Stomach (tissue), 8 donors: ENCODE measurements at regions not wholly inside any gene's neighbourhood (a gene's known extent, or its start where the extent isn't known, plus 50 kb on each side); places are given as distances from the start of the nearest gene placed in this dataset.

ENCODE experiments used
- DNase-seq, 2 donors: peaks; one replicate each; pipeline versions ENCODE4 v3.0.0 to v3.0.0-alpha.2; 2013 to 2019
- H3K27ac ChIP-seq, 5 donors: fragments of 200-600 bp in 4 of 5; sonication (generic) in 4 of 5; one replicate each; pipeline ENCODE4 v1.5.1; 2013 to 2019; ENCODE audit warnings: mild to moderate bottlenecking in 1 of 5, moderate library complexity in 1 of 5
- H3K27me3 ChIP-seq, 3 donors: fragments of 200-600 bp; sonication (generic); one replicate each; pipeline ENCODE4 v1.5.1; 2017 to 2019; ENCODE audit warnings: mixed run types in 1 of 3
- H3K36me3 ChIP-seq, 4 donors: fragments of 200-600 bp; sonication (generic); 1 replicate in 3 of 4; 2 replicates in 1 of 4; pipeline ENCODE4 v1.5.1; 2016 to 2019
- H3K4me1 ChIP-seq, 4 donors: fragments of 200-600 bp; sonication (generic); one replicate each; pipeline ENCODE4 v1.5.1; 2016 to 2019
- H3K4me3 ChIP-seq, 4 donors: fragments of 200-600 bp; sonication (generic) in 3 of 4; one replicate each; pipeline ENCODE4 v1.5.1; 2016 to 2019; ENCODE audit warnings: mild to moderate bottlenecking in 1 of 4
- H3K9me3 ChIP-seq, 4 donors: fragments of 200-600 bp; sonication (generic); one replicate each; pipeline ENCODE4 v1.5.1; 2016 to 2019
- EP300 ChIP-seq: sonication (generic); formaldehyde crosslinking; IDR thresholded peaks from one replicate; pipeline ENCODE4 v1.6.1; 2017; ENCODE audit warnings: antibody characterized with exemption
- POLR2A ChIP-seq, 4 donors: fragments of 450-650 bp; IDR thresholded peaks; one replicate each; pipeline ENCODE4 v1.6.1; 2016; ENCODE audit warnings: antibody characterized with exemption in 4 of 4, control low read depth in 2 of 4, mild to moderate bottlenecking in 1 of 4, moderate library complexity in 1 of 4
- POLR2AphosphoS5 ChIP-seq, 3 donors: sonication (generic); formaldehyde crosslinking; IDR thresholded peaks; one replicate each; pipeline ENCODE4 v1.6.1; 2016; ENCODE audit warnings: antibody characterized with exemption in 3 of 3
- WGBS, 5 donors: extraction: QIAGEN DNeasy Blood & Tissue Kit in 3 of 5; methylation state at CpG; one replicate each; pipeline versions ENCODE4 v1.1.5 to v1.1.7; 2013 to 2018; 5-methylcytosine and 5-hydroxymethylcytosine counted together
- intact Hi-C: fragments of 100-400 bp; cut with DNase I; formaldehyde crosslinking; loops from one replicate; pipeline ENCODE4 v1.15.1; 2023; ENCODE audit warnings: low total_unique reads
- TF ChIP-seq, protein P1 (sequence below), 7 experiments: fragments of 450-650 bp in 4 of 7; fragments of 200-600 bp in 3 of 7; sonication (generic) in 3 of 7; IDR thresholded peaks; one replicate each; pipeline ENCODE4 v1.5.1; 2016 to 2019; ENCODE audit warnings: antibody characterized with exemption in 7 of 7, control low read depth in 2 of 7, mild to moderate bottlenecking in 1 of 7
- donor health status: healthy with polysubstance abuse.
- donor health status: Bipolar disorder and iron deficiency.
- donor health status: healthy.

DNA sequence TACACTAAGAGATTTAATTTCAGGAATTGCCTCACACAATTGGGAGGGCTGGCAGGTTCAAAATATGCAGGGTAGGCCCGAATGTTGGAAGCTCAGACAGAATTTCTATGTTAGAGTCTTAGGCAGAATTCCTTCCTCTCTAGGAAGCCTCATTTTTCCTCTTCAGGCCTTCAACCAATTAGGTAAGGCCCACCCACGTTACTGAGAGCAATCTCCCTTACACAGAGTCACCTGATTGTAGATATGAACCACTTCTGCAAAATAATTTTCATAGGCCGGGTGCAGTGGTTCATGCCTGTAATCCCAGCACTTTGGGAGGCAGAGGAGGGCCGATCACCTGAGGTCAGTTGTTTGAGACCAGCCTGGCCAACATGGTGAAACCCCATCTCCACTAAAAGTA lies 50.2 kb upstream of the HIVEP1 start:
- intact Hi-C loops = no loop called here

DNA sequence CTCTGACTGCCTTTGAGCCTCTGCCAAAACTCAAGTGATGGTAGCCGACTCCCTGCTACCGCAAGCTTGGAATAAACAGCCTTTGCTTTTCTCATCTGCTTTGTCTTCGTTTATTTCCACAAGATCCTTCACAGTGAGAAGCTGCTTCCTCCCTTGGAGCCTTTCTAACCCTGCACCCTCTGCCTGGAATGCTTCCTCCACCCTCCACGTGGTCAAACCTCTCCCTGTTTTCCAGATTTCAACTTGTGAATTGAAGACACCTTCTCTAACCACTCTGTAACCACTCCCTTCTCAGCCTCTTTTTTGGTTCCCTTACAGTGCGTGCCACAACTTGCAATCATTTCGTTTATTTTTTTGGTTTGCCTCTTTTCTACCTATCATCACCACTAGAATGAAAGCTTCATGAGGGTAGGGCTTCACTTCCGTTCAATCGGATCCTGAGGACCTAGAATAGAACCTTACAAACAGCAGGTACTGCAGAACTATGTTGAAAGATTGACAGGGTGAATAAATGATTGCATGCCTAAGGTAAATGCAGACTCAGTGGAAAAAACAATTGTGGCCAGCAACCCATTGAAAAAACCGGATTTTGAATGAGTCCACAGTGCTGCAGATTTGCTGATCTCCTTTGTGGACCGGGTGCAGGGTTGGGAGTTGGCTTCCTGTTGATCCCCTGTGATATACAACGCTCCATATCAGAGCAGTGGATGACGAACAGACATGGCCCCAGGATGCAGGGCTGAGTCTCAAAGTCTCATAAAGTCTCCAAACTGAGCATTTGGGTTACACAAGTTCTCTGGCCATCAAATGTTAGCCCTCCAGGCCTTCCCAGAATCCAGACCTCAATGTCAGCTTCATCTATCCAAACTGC lies 51.0 kb upstream of the HIVEP1 start:
- no peaks in the 10 kb centered on the region for H3K9me3 ChIP-seq
- DNase-seq = no peak
- H3K27ac ChIP-seq = no peak overlapping the region
- TF ChIP-seq EP300 (no peak), POLR2A (IDR thresholded peaks at IDR 0.05) (no peak)
- TF ChIP-seq, protein P1, sequence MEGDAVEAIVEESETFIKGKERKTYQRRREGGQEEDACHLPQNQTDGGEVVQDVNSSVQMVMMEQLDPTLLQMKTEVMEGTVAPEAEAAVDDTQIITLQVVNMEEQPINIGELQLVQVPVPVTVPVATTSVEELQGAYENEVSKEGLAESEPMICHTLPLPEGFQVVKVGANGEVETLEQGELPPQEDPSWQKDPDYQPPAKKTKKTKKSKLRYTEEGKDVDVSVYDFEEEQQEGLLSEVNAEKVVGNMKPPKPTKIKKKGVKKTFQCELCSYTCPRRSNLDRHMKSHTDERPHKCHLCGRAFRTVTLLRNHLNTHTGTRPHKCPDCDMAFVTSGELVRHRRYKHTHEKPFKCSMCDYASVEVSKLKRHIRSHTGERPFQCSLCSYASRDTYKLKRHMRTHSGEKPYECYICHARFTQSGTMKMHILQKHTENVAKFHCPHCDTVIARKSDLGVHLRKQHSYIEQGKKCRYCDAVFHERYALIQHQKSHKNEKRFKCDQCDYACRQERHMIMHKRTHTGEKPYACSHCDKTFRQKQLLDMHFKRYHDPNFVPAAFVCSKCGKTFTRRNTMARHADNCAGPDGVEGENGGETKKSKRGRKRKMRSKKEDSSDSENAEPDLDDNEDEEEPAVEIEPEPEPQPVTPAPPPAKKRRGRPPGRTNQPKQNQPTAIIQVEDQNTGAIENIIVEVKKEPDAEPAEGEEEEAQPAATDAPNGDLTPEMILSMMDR (IDR thresholded peaks at IDR 0.05) = no peak
- no peaks in the 10 kb centered on the region for H3K27me3 ChIP-seq
- H3K4me1 ChIP-seq = no peaks in the 10 kb centered on the region
- intact Hi-C loops = no loop called here
- no peak overlapping the region for H3K4me3 ChIP-seq
- 67 to 80% (median 76%) methylated on average over 12 of the region's 12 CpGs for WGBS, 5 donors
- no peaks in the 10 kb centered on the region for H3K36me3 ChIP-seq

More for the DNA sequence above, 50.2 kb upstream of the HIVEP1 start:
- Histone ChIP-seq H3K36me3 (no peaks in the 10 kb centered on the region), H3K9me3 (no peaks in the 10 kb centered on the region), H3K27ac (no peak overlapping the region), H3K4me3 (no peak overlapping the region), H3K27me3 (no peaks in the 10 kb centered on the region), H3K4me1 (no peaks in the 10 kb centered on the region)
- no peak for TF ChIP-seq POLR2A (IDR thresholded peaks at IDR 0.05)
- TF ChIP-seq EP300 = no peak
- TF ChIP-seq, protein P1 (IDR thresholded peaks at IDR 0.05) = no peak
- no peak for TF ChIP-seq POLR2AphosphoS5 (IDR thresholded peaks at IDR 0.05)
- no peak for DNase-seq
- 93 to 97% (median 94%) methylated on average over 4 of the region's 4 CpGs for WGBS, 5 donors

DNA sequence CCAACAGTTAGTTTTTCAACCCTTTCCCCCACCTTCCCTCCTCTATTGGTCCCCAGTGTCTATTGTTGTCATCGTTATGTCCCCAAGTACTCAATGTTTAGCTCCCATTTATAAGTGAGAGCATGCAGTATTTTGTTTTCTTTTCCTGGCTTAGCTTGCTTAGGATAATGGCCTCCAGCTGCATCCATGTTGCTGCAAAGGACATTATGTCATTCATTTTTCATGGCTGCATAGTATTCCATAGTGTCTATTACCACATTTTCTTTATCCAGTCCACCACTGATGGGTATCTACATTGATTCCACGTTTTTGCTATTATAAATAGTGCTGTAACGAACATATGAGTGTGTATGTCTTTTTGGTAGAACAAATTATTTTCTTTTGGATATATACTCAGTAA lies 55.3 kb upstream of the HIVEP1 start:
- H3K4me1 ChIP-seq = no peaks in the 10 kb centered on the region
- no peaks in the 10 kb centered on the region for H3K9me3 ChIP-seq
- H3K36me3 ChIP-seq = no peaks in the 10 kb centered on the region
- WGBS, 5 donors = 64 to 73% (median 69%) methylated on average over 3 of the region's 3 CpGs
- no peak overlapping the region for H3K27ac ChIP-seq
- DNase-seq = no peak
- H3K27me3 ChIP-seq = no peaks in the 10 kb centered on the region
- no peak overlapping the region for H3K4me3 ChIP-seq
- TF ChIP-seq POLR2A (IDR thresholded peaks at IDR 0.05) = no peak
- TF ChIP-seq EP300 = no peak
- intact Hi-C loops = no loop called here

DNA sequence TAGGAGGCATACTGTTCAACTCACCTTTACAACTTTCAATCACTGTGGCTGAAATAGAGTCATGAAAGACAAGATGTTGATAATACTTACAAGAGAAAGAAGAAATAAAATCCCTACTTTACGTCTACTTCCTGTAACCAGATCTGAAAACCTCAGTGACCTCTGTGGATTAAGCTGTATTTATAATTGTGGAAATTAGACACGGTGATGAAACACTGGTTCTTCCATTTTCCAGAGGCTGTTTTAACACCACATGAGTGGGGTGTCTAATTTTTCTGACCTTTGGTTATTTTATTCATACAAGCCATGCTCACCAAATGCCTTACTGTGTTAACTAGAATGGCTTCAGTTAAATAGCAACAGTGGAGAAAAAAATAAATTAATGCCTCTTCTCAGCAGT lies 58.5 kb upstream of the HIVEP1 start:
- 72 to 83% (median 79%) methylated on average over 2 of the region's 2 CpGs for WGBS, 5 donors
- no peak overlapping the region for H3K4me3 ChIP-seq
- no peaks in the 10 kb centered on the region for H3K27me3 ChIP-seq
- H3K9me3 ChIP-seq = no peaks in the 10 kb centered on the region
- no peak for TF ChIP-seq EP300
- intact Hi-C loops = no loop called here
- DNase-seq = no peak
- H3K4me1 ChIP-seq = no peaks in the 10 kb centered on the region
- H3K27ac ChIP-seq = no peak overlapping the region
- H3K36me3 ChIP-seq = no peaks in the 10 kb centered on the region

DNA sequence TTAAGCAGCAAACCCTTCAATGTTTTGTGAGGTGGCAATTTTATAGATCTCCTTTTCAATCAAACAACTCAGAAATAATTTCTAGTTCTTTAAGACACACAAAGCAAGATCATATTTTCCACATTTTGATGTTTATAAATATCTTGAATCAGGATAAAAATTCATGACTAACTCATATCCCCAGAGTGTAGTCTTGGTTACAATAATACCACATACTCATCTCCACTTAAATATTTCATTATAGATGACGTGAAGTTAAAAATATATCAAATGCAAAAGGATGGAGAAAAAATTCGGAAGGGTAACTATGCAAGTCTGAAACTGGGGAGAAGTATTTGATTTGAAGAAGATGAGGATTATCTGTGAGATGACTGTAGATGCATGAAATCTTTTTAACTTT lies 59.8 kb upstream of the HIVEP1 start:
- Histone ChIP-seq H3K36me3 (no peaks in the 10 kb centered on the region), H3K4me3 (no peak overlapping the region), H3K4me1 (no peaks in the 10 kb centered on the region), H3K9me3 (no peaks in the 10 kb centered on the region), H3K27ac (no peak overlapping the region), H3K27me3 (no peaks in the 10 kb centered on the region)
- WGBS, 5 donors = 74 to 91% (median 91%) methylated on average over 2 of the region's 2 CpGs
- no peak for TF ChIP-seq EP300
- TF ChIP-seq, protein P1 (IDR thresholded peaks at IDR 0.05) = no peak
- no peak for TF ChIP-seq POLR2A (IDR thresholded peaks at IDR 0.05)
- TF ChIP-seq POLR2AphosphoS5 (IDR thresholded peaks at IDR 0.05) = no peak
- no peak for DNase-seq
- intact Hi-C loops = no loop called here
